Amniotic stem cell (primary cell): ENCODE measurements at regions not wholly inside any gene's neighbourhood (a gene's known extent, or its start where the extent isn't known, plus 50 kb on each side); places are given as distances from the start of the nearest gene placed in this dataset.

Experiments
- DNase-seq: peaks from one replicate; lab custom pipeline; 2025; lab: John Stamatoyannopoulos, UW

DNA sequence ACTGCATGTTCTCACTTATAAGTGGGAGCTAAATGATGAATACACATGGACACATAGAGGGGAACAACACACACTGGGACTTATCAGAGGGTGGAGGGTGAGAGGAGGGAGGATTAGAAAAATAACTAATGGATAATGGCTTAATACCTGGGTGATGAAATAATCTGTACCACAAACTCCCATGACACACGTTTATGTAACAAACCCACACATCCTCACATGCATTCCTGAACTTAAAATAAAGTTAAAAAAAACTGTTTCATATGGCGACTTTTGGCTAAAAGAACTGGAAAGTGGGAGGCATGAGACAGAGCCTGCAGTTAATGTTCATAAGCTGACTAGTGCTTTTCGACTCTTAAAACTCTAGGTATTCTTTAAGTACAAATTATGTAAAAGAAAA lies 98.9 kb upstream of the NPFFR2 start:
- DNase-seq, result no peak

DNA sequence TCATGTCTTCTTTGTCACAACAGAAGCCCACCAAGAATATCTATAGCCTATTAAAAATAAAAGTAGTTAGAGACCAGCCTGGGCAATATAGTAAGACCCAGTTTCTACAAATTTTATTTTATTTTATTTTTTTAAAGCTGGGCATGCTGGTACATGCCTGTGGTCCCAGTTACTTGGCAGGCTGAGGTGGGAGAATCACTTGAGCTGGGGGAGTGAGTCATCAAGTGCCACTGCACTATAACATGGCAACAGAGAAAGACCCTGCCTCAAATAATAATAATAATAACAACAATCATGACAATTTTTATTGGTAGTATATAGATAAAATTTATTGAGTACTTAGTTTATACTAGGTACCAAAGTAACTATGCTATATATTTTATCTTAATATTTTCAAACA lies 93.0 kb upstream of the NPFFR2 start:
- DNase-seq, result no peak

DNA sequence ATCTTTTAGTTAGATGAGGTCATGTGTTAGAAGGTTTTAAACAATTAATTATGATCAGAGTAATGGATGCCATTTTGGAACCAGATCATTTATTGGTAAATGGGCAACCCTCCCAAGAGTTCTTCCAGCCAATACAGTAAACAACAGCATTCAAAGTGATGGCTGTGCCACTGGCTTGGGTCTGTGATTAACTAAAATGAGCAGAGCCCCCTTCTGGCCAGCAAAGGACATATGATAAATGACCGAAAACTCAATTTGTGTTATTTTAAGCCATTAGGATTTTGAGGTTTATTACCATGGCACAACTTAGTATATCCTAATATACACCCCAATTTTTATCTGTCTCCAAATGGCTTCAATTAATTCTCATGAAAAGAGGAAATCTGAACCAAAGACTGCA lies 90.8 kb upstream of the NPFFR2 start:
- no peak for DNase-seq

DNA sequence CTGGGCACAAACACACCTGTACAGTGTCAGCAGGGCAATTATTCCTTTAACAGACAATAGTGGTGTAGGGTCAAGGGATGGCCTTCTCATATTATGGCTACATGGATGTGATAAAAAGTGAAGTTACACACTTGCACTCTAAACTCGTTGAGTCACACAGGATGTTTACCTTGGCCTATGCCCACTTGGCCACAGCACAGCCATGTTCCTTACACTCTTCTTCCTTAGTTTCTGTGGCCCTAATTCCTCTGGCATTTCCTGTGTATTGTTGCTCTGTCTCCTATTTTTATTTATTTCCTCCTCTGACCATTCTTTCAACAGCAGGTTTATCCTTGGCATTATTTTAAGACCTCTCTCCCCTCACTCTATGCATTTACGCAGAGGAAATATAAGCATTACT lies 86.8 kb upstream of the NPFFR2 start:
- DNase-seq, result no peak

DNA sequence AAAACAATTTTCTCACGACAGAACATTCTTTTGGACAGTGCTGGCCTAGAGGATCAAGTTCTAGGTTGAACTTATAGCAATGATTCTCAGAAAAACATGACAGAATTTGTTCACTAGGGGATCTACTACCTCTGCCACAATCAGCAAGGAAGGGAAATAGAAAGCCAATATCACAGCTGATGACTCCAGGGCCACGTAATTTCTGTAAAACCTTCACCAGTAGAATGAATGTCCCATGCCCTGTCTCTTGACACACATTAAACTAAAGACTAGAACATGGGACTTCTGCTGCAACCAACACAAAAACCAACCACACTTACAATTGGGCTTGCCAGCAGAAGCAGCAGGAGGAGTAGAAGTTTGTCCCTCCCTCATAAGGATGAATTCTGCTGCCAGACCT lies 86.0 kb upstream of the NPFFR2 start:
- no peak for DNase-seq

GRCh38 chr4:71958978-71959377 lies 72.8 kb upstream of the NPFFR2 start:
- no peak for DNase-seq

DNA sequence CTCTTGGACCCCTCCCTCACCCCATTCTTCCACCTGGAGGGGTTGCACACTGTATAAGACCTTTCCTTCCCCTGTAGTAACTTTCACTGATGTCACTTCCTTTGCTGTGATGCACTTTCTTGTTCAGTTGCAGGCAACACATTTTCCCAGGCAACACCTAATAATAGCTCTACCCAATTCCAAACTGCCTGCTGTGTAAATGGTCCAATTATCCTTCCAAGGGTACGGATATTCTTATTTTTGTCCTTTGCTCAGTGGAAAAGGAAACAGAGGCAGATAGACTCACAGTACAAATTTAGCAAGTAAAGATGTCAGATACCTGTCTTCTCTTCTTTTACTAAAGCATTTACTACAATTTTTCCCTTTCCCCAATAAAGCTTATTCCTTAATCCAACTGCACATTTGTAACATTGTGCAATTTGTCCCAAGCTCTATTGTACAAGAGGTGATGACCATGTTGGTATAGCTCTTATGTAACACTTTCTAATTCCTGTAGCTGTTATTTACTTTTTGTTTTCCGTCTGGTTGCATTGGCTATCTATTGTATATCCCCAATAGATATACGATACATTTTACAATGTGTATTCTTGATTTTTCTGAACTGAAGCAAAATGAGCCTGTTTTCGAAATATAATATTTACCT lies 69.1 kb upstream of the NPFFR2 start:
- DNase-seq, result no peak

GRCh38 chr4:71974681-71975080 lies 57.1 kb upstream of the NPFFR2 start:
- peak; percentile 3 for DNase-seq

GRCh38 chr4:71976523-71976922 lies 55.3 kb upstream of the NPFFR2 start:
- no peak for DNase-seq

- DNase-seq, result no peak
These were observed 53.5 kb upstream of the NPFFR2 start for GRCh38 chr4:71978210-71978835.

DNA sequence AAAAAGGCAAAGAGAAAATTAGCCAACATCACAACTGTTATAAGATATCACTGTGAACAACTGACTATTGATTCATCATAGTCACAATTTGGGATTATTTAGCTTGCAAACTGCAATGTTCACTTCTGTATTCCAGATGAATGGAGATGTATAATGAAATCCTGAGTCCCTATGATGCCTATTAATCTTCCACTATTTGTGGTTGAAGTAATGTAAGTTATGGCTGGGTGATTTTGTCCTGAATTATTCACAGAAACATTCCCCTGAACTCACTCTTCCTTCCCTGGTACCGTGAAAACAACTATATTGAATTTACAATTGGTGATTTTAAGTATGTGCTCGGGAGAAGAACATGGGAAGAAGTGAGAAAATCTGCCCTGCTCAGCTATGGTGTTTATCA lies 50.8 kb upstream of the NPFFR2 start:
- no peak for DNase-seq
